Kidney epithelial cell (primary cell): ENCODE measurements at regions not wholly inside any gene's neighbourhood (a gene's known extent, or its start where the extent isn't known, plus 50 kb on each side); places are given as distances from the start of the nearest gene placed in this dataset.
"Not testable (repeated sequence)": the region's sequence is repeated elsewhere in the genome, so short reads cannot be mapped to it uniquely, and the experiment has no call there.

Source experiments
- DNase-seq: peaks from one replicate; pipeline ENCODE4 v3.0.0-alpha.2; 2010; ENCODE audit warnings: low read depth
- H3K27me3 ChIP-seq: 2 replicates; pipeline ENCODE4 v1.6.0; 2011; ENCODE audit warnings: low read length; ENCODE audit not compliant: control insufficient read depth, insufficient read depth
- H3K36me3 ChIP-seq: 2 replicates; pipeline ENCODE4 v1.5.1; 2011; ENCODE audit warnings: low read length; ENCODE audit not compliant: control insufficient read depth, insufficient read depth
- H3K4me3 ChIP-seq: 2 replicates; pipeline ENCODE4 v1.5.1; 2011; ENCODE audit warnings: low read depth, mild to moderate bottlenecking, control low read depth, low read length
- CTCF ChIP-seq: IDR thresholded peaks from 2 replicates; pipeline ENCODE4 v1.5.1; 2011; ENCODE audit warnings: mild to moderate bottlenecking, moderate library complexity, low read length, control low read depth, inconsistent platforms; ENCODE audit not compliant: insufficient read depth, poor library complexity, severe bottlenecking

DNA sequence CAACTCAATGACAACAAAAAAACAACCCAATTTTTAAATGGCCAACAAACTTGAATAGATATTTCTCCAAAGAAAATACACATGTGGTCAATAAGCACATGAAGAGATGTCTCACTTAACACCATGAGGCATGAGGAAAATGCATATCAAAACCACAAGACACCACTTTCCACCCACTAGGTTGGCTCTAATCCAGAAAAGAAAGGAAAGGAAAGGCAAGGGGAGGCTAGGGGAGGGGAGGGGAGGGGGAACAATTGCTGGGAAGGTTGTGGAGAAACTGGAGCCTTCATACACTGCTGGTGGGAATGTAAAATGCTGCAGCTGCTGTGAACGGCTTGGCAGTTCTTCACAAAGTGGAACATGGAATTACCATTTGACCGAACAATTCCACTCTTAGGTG is 854.3 kb downstream of the UQCRFS1 start:
- H3K36me3 ChIP-seq, result no peaks in the 10 kb centered on the region
- no peaks in the 10 kb centered on the region for H3K27me3 ChIP-seq
- DNase-seq, result no peak
- TF ChIP-seq CTCF, result no peak
- H3K4me3 ChIP-seq, result no peak overlapping the region

DNA sequence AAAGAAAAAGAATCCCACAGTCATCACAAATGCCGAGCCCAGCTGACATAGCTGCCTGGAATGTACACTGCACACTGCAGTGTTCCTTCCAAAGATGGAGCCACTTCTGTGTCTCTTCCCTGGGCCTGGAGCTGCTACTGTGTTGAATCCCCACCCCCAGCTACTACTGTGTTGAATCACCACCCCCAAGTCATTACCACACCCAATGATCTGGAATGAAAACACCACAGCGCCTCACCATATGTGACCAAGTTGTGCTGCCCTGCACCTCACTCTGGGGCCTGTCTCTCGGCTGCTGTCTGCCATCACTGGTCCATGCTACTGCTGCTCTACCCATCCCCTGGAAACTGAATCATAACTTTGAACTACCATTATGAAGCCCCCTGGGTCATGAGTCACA is 861.2 kb downstream of the UQCRFS1 start:
- no peak for DNase-seq
- no peak for TF ChIP-seq CTCF
- H3K4me3 ChIP-seq, result no peak overlapping the region
- H3K27me3 ChIP-seq, result no peaks in the 10 kb centered on the region
- no peaks in the 10 kb centered on the region for H3K36me3 ChIP-seq

GRCh38 chr19:28351321-28351720 is 861.6 kb downstream of the UQCRFS1 start:
- H3K4me3 ChIP-seq, DNase-seq, H3K27me3 ChIP-seq, H3K36me3 ChIP-seq: not testable (repeated sequence)

DNA sequence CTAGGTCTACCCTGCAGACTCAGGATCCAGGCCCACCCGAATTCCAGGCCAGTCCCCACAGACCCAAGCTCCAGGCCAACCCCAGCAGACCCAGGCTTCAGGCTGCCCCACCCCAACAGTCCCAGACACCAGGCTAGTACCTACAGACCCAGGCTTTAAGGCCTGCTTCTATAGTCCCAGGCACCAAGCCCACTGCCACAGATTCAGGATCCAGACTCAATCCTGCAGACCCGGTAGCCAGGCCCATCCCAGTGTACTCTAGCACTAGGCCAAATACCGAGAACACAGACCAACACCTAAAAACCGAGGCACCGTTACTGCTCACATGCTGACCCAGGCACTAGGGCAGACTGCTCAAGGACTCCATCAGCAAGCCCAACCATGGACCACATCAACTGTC is 862.3 kb downstream of the UQCRFS1 start:
- no peak for TF ChIP-seq CTCF
- DNase-seq, result no peak

DNA sequence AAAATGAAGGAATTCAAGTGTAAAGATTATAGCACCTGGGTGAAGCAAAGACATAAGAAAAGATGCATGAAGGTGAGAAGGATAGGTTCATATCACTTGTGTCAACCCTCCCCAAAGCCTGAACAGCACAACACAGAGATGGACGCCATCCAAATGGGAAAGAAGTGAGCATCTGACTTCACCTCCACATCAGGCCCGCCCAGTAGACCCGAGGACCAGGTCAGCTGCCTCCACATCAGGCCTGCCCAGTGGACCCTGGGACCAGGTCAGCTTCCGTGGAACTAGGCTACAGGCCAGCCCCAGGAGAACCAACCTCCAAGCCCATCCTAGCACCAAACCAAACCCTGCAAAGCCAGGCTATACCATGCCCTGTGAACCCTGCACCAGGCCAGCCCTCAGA is 862.9 kb downstream of the UQCRFS1 start:
- Histone ChIP-seq H3K27me3 (no peaks in the 10 kb centered on the region), H3K4me3 (no peak overlapping the region), H3K36me3 (no peaks in the 10 kb centered on the region)
- no peak for DNase-seq
- TF ChIP-seq CTCF, result no peak

More for the DNA sequence above, 862.3 kb downstream of the UQCRFS1 start:
- no peaks in the 10 kb centered on the region for H3K36me3 ChIP-seq
- H3K4me3 ChIP-seq, result no peak overlapping the region
- H3K27me3 ChIP-seq, result no peaks in the 10 kb centered on the region

- no peaks in the 10 kb centered on the region for H3K36me3 ChIP-seq
- H3K27me3 ChIP-seq, result no peaks in the 10 kb centered on the region
- no peak for DNase-seq
- H3K4me3 ChIP-seq, result no peak overlapping the region
- TF ChIP-seq CTCF, result no peak
Measured at GRCh38 chr19:28349604-28350003, 863.3 kb downstream of the UQCRFS1 start.
